NT2/D1 (cell line): ENCODE measurements at regions not wholly inside any gene's neighbourhood (a gene's known extent, or its start where the extent isn't known, plus 50 kb on each side); places are given as distances from the start of the nearest gene placed in this dataset.
"Not testable (repeated sequence)": the region's sequence is repeated elsewhere in the genome, so short reads cannot be mapped to it uniquely, and the experiment has no call there.

Experiments used
- DNase-seq: peaks from one replicate; pipeline ENCODE4 v3.0.0-alpha.2; 2011; ENCODE audit warnings: low read depth, low spot score
- H3K27me3 ChIP-seq: 2 replicates; pipeline ENCODE4 v1.6.0; 2011; ENCODE audit warnings: mild to moderate bottlenecking; ENCODE audit not compliant: insufficient read length, insufficient read depth
- H3K36me3 ChIP-seq: 2 replicates; pipeline ENCODE4 v1.6.1; 2011; ENCODE audit warnings: mild to moderate bottlenecking, low read length, mixed read lengths; ENCODE audit not compliant: insufficient read depth, insufficient read length
- H3K4me1 ChIP-seq: 2 replicates; pipeline ENCODE4 v1.5.1; 2011; ENCODE audit not compliant: insufficient read depth, insufficient read length
- H3K4me3 ChIP-seq: 2 replicates; pipeline ENCODE4 v1.5.1; 2011; ENCODE audit warnings: low read depth; ENCODE audit not compliant: insufficient read length
- H3K9ac ChIP-seq: 2 replicates; pipeline ENCODE4 v1.6.0; 2011; ENCODE audit warnings: low read depth; ENCODE audit not compliant: insufficient read length
- H3K9me3 ChIP-seq: 2 replicates; pipeline ENCODE4 v1.5.1; 2011; ENCODE audit warnings: mild to moderate bottlenecking, low read length; ENCODE audit not compliant: insufficient read depth
- SUZ12 ChIP-seq: IDR thresholded peaks from 2 replicates; pipeline ENCODE4 v1.6.1; 2011; ENCODE audit not compliant: insufficient read length, insufficient read depth; ENCODE audit errors: extremely low read depth
- YY1 ChIP-seq: IDR thresholded peaks from 2 replicates; pipeline ENCODE4 v1.6.1; 2011; ENCODE audit not compliant: insufficient read length, insufficient read depth
- ZNF274 ChIP-seq: IDR thresholded peaks from 2 replicates; pipeline ENCODE4 v1.6.1; 2011; ENCODE audit warnings: mild to moderate bottlenecking, low read depth, low read length

GRCh38 chr2:44100351-44100750, 68.3 kb upstream of the PPM1B start:
- H3K4me1 ChIP-seq = no peaks in the 10 kb centered on the region
- H3K9me3 ChIP-seq = no peaks in the 10 kb centered on the region
- H3K4me3 ChIP-seq = no peak overlapping the region
- DNase-seq = no peak
- no peak overlapping the region for H3K9ac ChIP-seq
- no peaks in the 10 kb centered on the region for H3K27me3 ChIP-seq
- H3K36me3 ChIP-seq = no peaks in the 10 kb centered on the region
- TF ChIP-seq ZNF274 = no peak
- TF ChIP-seq SUZ12 = no peak
- TF ChIP-seq YY1 = no peak

- Histone ChIP-seq H3K4me1 (no peaks in the 10 kb centered on the region), H3K4me3 (no peak overlapping the region), H3K27me3 (no peaks in the 10 kb centered on the region), H3K36me3 (no peaks in the 10 kb centered on the region), H3K9ac (no peak overlapping the region), H3K9me3 (no peaks in the 10 kb centered on the region)
- DNase-seq = no peak
- no peak for TF ChIP-seq YY1
- no peak for TF ChIP-seq ZNF274
- no peak for TF ChIP-seq SUZ12
Observed at GRCh38 chr2:44101246-44101645, 67.4 kb upstream of the PPM1B start.

- H3K36me3 ChIP-seq = no peaks in the 10 kb centered on the region
- DNase-seq = no peak
- no peaks in the 10 kb centered on the region for H3K9me3 ChIP-seq
- no peak overlapping the region for H3K4me3 ChIP-seq
- no peaks in the 10 kb centered on the region for H3K4me1 ChIP-seq
- no peaks in the 10 kb centered on the region for H3K27me3 ChIP-seq
- H3K9ac ChIP-seq = no peak overlapping the region
- TF ChIP-seq YY1 = no peak
- TF ChIP-seq SUZ12 = no peak
- no peak for TF ChIP-seq ZNF274
Observed at GRCh38 chr2:44102790-44103562, 65.7 kb upstream of the PPM1B start.

- Histone ChIP-seq H3K9ac (no peak overlapping the region), H3K4me3 (no peak overlapping the region), H3K4me1 (no peaks in the 10 kb centered on the region), H3K9me3 (no peaks in the 10 kb centered on the region), H3K36me3 (no peaks in the 10 kb centered on the region), H3K27me3 (no peaks in the 10 kb centered on the region)
- TF ChIP-seq SUZ12 (no peak), YY1 (no peak), ZNF274 (no peak)
- no peak for DNase-seq
Observed at GRCh38 chr2:44103639-44104038, 65.0 kb upstream of the PPM1B start.

GRCh38 chr2:44104855-44105271, 63.8 kb upstream of the PPM1B start:
- DNase-seq = no peak
- Histone ChIP-seq H3K9ac (no peak overlapping the region), H3K27me3 (no peaks in the 10 kb centered on the region), H3K4me1 (no peaks in the 10 kb centered on the region), H3K4me3 (no peak overlapping the region), H3K9me3 (no peaks in the 10 kb centered on the region), H3K36me3 (no peaks in the 10 kb centered on the region)
- TF ChIP-seq YY1 = no peak
- no peak for TF ChIP-seq ZNF274
- TF ChIP-seq SUZ12 = no peak

- DNase-seq, H3K4me3 ChIP-seq, H3K27me3 ChIP-seq, H3K9me3 ChIP-seq, H3K4me1 ChIP-seq, H3K36me3 ChIP-seq, H3K9ac ChIP-seq: not testable (repeated sequence)
Observed at GRCh38 chr2:44106509-44106908, 62.2 kb upstream of the PPM1B start.

GRCh38 chr2:44107086-44107740, 61.5 kb upstream of the PPM1B start:
- no peak for DNase-seq
- no peaks in the 10 kb centered on the region for H3K27me3 ChIP-seq
- H3K4me3 ChIP-seq = no peak overlapping the region

More at GRCh38 chr2:44107086-44107740, 61.5 kb upstream of the PPM1B start:
- Histone ChIP-seq H3K9me3 (no peaks in the 10 kb centered on the region), H3K36me3 (no peaks in the 10 kb centered on the region), H3K9ac (no peak overlapping the region), H3K4me1 (no peaks in the 10 kb centered on the region)
- TF ChIP-seq YY1 = no peak
- no peak for TF ChIP-seq ZNF274
- no peak for TF ChIP-seq SUZ12
